WTC11 (cell line): ENCODE measurements at regions not wholly inside any gene's neighbourhood (a gene's known extent, or its start where the extent isn't known, plus 50 kb on each side); places are given as distances from the start of the nearest gene placed in this dataset.

Source experiments
- ATAC-seq: fragments of 200-7000 bp; cut with Tn5 transposase; 2 replicates; pipeline ENCODE4 v1.10.0; 2021; ENCODE audit warnings: mild to moderate bottlenecking, moderate library complexity
- CTCF ChIA-PET: fragments of 300-600 bp; sonication (Branson Sonifier 250); formaldehyde crosslinking; loops from one replicate; lab custom pipeline; 2021; ENCODE audit warnings: antibody characterized with exemption; lab: Charles Lee
- POLR2A ChIA-PET: fragments of 350-600 bp; sonication (Branson Sonifier 250); formaldehyde crosslinking; loops from one replicate; lab custom pipeline; 2021; ENCODE audit warnings: antibody characterized with exemption; lab: Charles Lee
- DNase-seq: peaks from one replicate; pipeline ENCODE4 v3.0.0; 2021; ENCODE audit warnings: low spot score
- H3K27ac Mint-ChIP-seq: 2 replicates; pipeline ENCODE4 v1.8.0; 2021; ENCODE audit warnings: mixed read lengths
- H3K27me3 Mint-ChIP-seq: 2 replicates; pipeline ENCODE4 v1.8.0; 2021; ENCODE audit warnings: low read depth, mild to moderate bottlenecking, moderate library complexity, mixed read lengths
- H3K36me3 Mint-ChIP-seq: 2 replicates; pipeline ENCODE4 v1.8.0; 2021; ENCODE audit warnings: mixed read lengths
- H3K4me1 Mint-ChIP-seq: 2 replicates; pipeline ENCODE4 v1.8.0; 2022; ENCODE audit warnings: mixed read lengths
- H3K4me3 Mint-ChIP-seq: 2 replicates; pipeline ENCODE4 v1.8.0; 2021; ENCODE audit warnings: mild to moderate bottlenecking, moderate library complexity, mixed read lengths
- H3K9me3 Mint-ChIP-seq: 2 replicates; pipeline ENCODE4 v1.8.0; 2021; ENCODE audit warnings: mixed read lengths
- CBFB ChIP-seq: sonication (generic); formaldehyde crosslinking; IDR thresholded peaks from 2 replicates; pipeline ENCODE4 v1.8.1; 2022; ENCODE audit warnings: mild to moderate bottlenecking, low read depth, missing genetic modification reagents
- FOXJ3 ChIP-seq: sonication (generic); formaldehyde crosslinking; IDR thresholded peaks from 2 replicates; pipeline ENCODE4 v1.9.0; 2021; ENCODE audit warnings: missing genetic modification reagents, mild to moderate bottlenecking, borderline replicate concordance
- FOXP1 ChIP-seq: sonication (generic); formaldehyde crosslinking; IDR thresholded peaks from 2 replicates; pipeline ENCODE4 v1.8.0; 2022; ENCODE audit warnings: missing genetic modification reagents, mild to moderate bottlenecking, moderate library complexity, borderline replicate concordance
- MXD4 ChIP-seq: fragments of 250-450 bp; sonication (Bioruptor Pico); IDR thresholded peaks from 2 replicates; pipeline ENCODE4 v1.8.0; 2021; ENCODE audit warnings: mild to moderate bottlenecking, moderate library complexity, borderline replicate concordance
- SMAD3 ChIP-seq: sonication (generic); formaldehyde crosslinking; IDR thresholded peaks from 2 replicates; pipeline ENCODE4 v1.8.0; 2022; ENCODE audit warnings: missing genetic modification reagents, mild to moderate bottlenecking, borderline replicate concordance
- TCF7 ChIP-seq: sonication (generic); formaldehyde crosslinking; IDR thresholded peaks from 2 replicates; pipeline ENCODE4 v1.8.0; 2022; ENCODE audit warnings: mild to moderate bottlenecking, low read depth, missing genetic modification reagents, moderate library complexity
- TEAD1 ChIP-seq: sonication (generic); formaldehyde crosslinking; IDR thresholded peaks from 2 replicates; pipeline ENCODE4 v1.8.0; 2022; ENCODE audit warnings: mild to moderate bottlenecking, missing genetic modification reagents
- ZNF416 ChIP-seq: fragments of 250-450 bp; sonication (Bioruptor Pico); IDR thresholded peaks from 2 replicates; pipeline ENCODE4 v1.9.0; 2021; ENCODE audit warnings: mild to moderate bottlenecking, inconsistent platforms
- TF ChIP-seq, protein P1 (sequence below): fragments of 200-600 bp; IDR thresholded peaks from 2 replicates; pipeline ENCODE4 v1.8.0; 2022; ENCODE audit warnings: antibody characterized with exemption
- TF ChIP-seq, protein P2 (sequence below): sonication (generic); formaldehyde crosslinking; IDR thresholded peaks from 2 replicates; pipeline ENCODE4 v1.8.0; 2023; ENCODE audit warnings: missing genetic modification reagents
- TF ChIP-seq, protein P3 (sequence below): sonication (generic); formaldehyde crosslinking; IDR thresholded peaks from 2 replicates; pipeline ENCODE4 v1.8.1; 2023; ENCODE audit warnings: mild to moderate bottlenecking, missing genetic modification reagents
- TF ChIP-seq, protein P4 (sequence below): fragments of 250-450 bp; sonication (Bioruptor Pico); IDR thresholded peaks from 2 replicates; pipeline ENCODE4 v1.9.0; 2021; ENCODE audit warnings: mild to moderate bottlenecking, borderline replicate concordance
- TF ChIP-seq, protein P5 (sequence below): sonication (generic); formaldehyde crosslinking; IDR thresholded peaks from 2 replicates; pipeline ENCODE4 v1.8.0; 2022; ENCODE audit warnings: mild to moderate bottlenecking, missing genetic modification reagents

DNA sequence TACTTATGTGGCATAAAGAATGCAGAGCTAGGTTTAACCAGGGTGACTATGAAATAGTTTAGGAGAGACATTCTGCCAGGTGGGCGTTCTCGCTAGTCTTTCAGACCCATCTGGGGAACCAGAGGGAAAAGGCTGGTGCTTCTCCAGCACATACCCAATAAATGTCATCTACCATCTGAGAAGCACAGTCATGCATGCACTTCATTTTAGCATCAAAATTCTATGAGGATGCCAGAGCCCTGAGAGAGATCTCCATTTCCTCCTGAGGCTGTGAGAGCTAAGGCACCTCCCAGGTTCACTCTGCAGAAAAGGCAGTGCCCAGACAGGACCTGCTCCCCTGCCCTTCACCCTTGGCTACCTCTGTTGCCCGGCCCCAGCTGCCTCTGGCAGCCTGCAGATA is 196.2 kb upstream of the PRNP start:
- Mint-ChIP-seq H3K27ac (no peak overlapping the region), H3K4me3 (no peak overlapping the region), H3K36me3 (no peaks in the 10 kb centered on the region), H3K9me3 (no peaks in the 10 kb centered on the region), H3K27me3 (no peaks in the 10 kb centered on the region), H3K4me1 (peaks cover 19% of the 10 kb centered on the region)
- POLR2A ChIA-PET: no interaction called here
- DNase-seq (no peak), ATAC-seq (no peak)
- TF ChIP-seq MXD4 (CRISPR knock-in tag) (no peak), TEAD1 (CRISPR knock-in tag) (no peak), FOXP1 (CRISPR knock-in tag) (no peak), FOXJ3 (CRISPR knock-in tag) (no peak), TCF7 (CRISPR knock-in tag) (no peak), CBFB (no peak), SMAD3 (no peak), ZNF416 (CRISPR knock-in tag) (no peak)
- TF ChIP-seq, protein P1, sequence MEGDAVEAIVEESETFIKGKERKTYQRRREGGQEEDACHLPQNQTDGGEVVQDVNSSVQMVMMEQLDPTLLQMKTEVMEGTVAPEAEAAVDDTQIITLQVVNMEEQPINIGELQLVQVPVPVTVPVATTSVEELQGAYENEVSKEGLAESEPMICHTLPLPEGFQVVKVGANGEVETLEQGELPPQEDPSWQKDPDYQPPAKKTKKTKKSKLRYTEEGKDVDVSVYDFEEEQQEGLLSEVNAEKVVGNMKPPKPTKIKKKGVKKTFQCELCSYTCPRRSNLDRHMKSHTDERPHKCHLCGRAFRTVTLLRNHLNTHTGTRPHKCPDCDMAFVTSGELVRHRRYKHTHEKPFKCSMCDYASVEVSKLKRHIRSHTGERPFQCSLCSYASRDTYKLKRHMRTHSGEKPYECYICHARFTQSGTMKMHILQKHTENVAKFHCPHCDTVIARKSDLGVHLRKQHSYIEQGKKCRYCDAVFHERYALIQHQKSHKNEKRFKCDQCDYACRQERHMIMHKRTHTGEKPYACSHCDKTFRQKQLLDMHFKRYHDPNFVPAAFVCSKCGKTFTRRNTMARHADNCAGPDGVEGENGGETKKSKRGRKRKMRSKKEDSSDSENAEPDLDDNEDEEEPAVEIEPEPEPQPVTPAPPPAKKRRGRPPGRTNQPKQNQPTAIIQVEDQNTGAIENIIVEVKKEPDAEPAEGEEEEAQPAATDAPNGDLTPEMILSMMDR: no peak
- TF ChIP-seq, protein P2, sequence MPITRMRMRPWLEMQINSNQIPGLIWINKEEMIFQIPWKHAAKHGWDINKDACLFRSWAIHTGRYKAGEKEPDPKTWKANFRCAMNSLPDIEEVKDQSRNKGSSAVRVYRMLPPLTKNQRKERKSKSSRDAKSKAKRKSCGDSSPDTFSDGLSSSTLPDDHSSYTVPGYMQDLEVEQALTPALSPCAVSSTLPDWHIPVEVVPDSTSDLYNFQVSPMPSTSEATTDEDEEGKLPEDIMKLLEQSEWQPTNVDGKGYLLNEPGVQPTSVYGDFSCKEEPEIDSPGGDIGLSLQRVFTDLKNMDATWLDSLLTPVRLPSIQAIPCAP (CRISPR knock-in tag): no peak
- TF ChIP-seq, protein P3, sequence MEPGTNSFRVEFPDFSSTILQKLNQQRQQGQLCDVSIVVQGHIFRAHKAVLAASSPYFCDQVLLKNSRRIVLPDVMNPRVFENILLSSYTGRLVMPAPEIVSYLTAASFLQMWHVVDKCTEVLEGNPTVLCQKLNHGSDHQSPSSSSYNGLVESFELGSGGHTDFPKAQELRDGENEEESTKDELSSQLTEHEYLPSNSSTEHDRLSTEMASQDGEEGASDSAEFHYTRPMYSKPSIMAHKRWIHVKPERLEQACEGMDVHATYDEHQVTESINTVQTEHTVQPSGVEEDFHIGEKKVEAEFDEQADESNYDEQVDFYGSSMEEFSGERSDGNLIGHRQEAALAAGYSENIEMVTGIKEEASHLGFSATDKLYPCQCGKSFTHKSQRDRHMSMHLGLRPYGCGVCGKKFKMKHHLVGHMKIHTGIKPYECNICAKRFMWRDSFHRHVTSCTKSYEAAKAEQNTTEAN (CRISPR knock-in tag): no peak
- TF ChIP-seq, protein P4, sequence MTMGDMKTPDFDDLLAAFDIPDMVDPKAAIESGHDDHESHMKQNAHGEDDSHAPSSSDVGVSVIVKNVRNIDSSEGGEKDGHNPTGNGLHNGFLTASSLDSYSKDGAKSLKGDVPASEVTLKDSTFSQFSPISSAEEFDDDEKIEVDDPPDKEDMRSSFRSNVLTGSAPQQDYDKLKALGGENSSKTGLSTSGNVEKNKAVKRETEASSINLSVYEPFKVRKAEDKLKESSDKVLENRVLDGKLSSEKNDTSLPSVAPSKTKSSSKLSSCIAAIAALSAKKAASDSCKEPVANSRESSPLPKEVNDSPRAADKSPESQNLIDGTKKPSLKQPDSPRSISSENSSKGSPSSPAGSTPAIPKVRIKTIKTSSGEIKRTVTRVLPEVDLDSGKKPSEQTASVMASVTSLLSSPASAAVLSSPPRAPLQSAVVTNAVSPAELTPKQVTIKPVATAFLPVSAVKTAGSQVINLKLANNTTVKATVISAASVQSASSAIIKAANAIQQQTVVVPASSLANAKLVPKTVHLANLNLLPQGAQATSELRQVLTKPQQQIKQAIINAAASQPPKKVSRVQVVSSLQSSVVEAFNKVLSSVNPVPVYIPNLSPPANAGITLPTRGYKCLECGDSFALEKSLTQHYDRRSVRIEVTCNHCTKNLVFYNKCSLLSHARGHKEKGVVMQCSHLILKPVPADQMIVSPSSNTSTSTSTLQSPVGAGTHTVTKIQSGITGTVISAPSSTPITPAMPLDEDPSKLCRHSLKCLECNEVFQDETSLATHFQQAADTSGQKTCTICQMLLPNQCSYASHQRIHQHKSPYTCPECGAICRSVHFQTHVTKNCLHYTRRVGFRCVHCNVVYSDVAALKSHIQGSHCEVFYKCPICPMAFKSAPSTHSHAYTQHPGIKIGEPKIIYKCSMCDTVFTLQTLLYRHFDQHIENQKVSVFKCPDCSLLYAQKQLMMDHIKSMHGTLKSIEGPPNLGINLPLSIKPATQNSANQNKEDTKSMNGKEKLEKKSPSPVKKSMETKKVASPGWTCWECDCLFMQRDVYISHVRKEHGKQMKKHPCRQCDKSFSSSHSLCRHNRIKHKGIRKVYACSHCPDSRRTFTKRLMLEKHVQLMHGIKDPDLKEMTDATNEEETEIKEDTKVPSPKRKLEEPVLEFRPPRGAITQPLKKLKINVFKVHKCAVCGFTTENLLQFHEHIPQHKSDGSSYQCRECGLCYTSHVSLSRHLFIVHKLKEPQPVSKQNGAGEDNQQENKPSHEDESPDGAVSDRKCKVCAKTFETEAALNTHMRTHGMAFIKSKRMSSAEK (CRISPR knock-in tag): no peak
- TF ChIP-seq, protein P5, sequence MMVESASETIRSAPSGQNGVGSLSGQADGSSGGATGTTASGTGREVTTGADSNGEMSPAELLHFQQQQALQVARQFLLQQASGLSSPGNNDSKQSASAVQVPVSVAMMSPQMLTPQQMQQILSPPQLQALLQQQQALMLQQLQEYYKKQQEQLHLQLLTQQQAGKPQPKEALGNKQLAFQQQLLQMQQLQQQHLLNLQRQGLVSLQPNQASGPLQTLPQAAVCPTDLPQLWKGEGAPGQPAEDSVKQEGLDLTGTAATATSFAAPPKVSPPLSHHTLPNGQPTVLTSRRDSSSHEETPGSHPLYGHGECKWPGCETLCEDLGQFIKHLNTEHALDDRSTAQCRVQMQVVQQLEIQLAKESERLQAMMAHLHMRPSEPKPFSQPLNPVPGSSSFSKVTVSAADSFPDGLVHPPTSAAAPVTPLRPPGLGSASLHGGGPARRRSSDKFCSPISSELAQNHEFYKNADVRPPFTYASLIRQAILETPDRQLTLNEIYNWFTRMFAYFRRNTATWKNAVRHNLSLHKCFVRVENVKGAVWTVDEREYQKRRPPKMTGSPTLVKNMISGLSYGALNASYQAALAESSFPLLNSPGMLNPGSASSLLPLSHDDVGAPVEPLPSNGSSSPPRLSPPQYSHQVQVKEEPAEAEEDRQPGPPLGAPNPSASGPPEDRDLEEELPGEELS (CRISPR knock-in tag): no peak
- CTCF ChIA-PET: interaction anchor here (0.8 to 1.2 kb wide), 3 partner anchors 10 to 247 kb away, joined by 3 to 5 read pairs (median 3); no protein-coding TSS in a partner anchor
